Testis (tissue), 2 donors: ENCODE measurements at regions not wholly inside any gene's neighbourhood (a gene's known extent, or its start where the extent isn't known, plus 50 kb on each side); places are given as distances from the start of the nearest gene placed in this dataset.
A peak's percentile ranks its signal among the peaks of the same experiment; 100 is the strongest.

Experiments used
- DNase-seq: peaks from one replicate; pipeline ENCODE4 v3.0.0-alpha.2; 2019
- H3K27ac ChIP-seq, 2 donors: fragments of 200-600 bp; sonication (generic); one replicate each; pipeline ENCODE4 v1.5.1; 2019
- H3K27me3 ChIP-seq: fragments of 200-600 bp; sonication (generic); one replicate; pipeline ENCODE4 v1.5.1; 2019
- H3K36me3 ChIP-seq: fragments of 200-600 bp; sonication (generic); one replicate; pipeline ENCODE4 v1.5.1; 2017; ENCODE audit warnings: low read depth; ENCODE audit errors: missing control alignments
- H3K4me1 ChIP-seq: fragments of 200-600 bp; sonication (generic); one replicate; pipeline ENCODE4 v1.5.1; 2019
- H3K4me3 ChIP-seq, 2 donors: fragments of 200-600 bp; sonication (generic); one replicate each; pipeline ENCODE4 v1.5.1; 2017 to 2019
- H3K9me3 ChIP-seq: fragments of 200-600 bp; sonication (generic); one replicate; pipeline ENCODE4 v1.5.1; 2017
- CTCF ChIP-seq, 3 experiments: fragments of 450-650 bp in 2 of 3; fragments of 200-600 bp in 1 of 3; sonication (generic) in 1 of 3; IDR thresholded peaks; one replicate each; pipeline ENCODE4 v1.5.1; 2016 to 2019; ENCODE audit warnings: antibody characterized with exemption in 3 of 3, mild to moderate bottlenecking in 2 of 3, moderate library complexity in 1 of 3
- POLR2A ChIP-seq: fragments of 450-650 bp; IDR thresholded peaks from one replicate; pipeline ENCODE4 v1.6.1; 2017; ENCODE audit warnings: antibody characterized with exemption, mild to moderate bottlenecking, moderate library complexity
- WGBS, 2 donors: methylation state at CpG; one replicate each; pipeline ENCODE4 v1.1.5; 2018; 5-methylcytosine and 5-hydroxymethylcytosine counted together
- intact Hi-C: fragments of 100-400 bp; cut with DNase I; formaldehyde crosslinking; loops from one replicate; pipeline ENCODE4 v1.15.1; 2023; ENCODE audit warnings: low total_unique reads

DNA sequence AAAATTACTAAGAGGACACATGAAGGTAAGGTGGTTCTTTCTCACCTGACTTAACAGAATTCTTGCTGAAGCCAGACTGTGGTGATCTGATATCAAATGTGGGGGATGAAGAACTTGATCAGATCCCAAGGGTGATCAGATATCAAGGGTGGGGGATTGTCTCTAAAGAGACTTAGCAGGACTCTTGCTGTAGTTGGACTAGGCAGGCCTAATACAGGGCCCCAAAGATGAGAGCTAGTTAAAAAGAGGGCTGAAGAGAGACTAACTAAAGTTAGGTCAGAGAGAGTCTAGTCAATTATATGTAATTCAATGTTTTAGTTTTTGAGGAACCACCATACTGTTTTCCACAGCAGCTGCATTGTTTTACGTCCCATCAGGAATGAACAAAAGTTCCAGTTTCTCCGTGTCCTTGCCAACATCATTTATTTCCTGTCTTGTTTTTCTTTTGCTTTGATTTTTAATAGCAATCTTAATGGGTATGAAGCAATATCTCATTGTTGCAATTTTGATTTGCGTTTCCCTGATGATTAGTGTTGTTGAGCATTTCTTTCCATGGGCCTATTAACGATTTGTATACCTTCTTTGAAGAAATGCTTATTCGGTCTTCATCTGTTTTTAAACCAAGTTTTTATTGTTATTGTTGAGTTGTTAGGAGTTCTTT lies 77.6 kb upstream of the ALDH1A1 start:
- 45 to 61% methylated on average over 5 of the region's 5 CpGs for WGBS, 2 donors
- Histone ChIP-seq H3K27me3 (no peaks in the 10 kb centered on the region), H3K27ac (no peak overlapping the region), H3K9me3 (no peaks in the 10 kb centered on the region), H3K36me3 (no peaks in the 10 kb centered on the region), H3K4me3 (no peak overlapping the region), H3K4me1 (no peaks in the 10 kb centered on the region)
- DNase-seq = no peak
- intact Hi-C loops = no loop called here
- TF ChIP-seq CTCF (IDR thresholded peaks at IDR 0.05) = no peak
- no peak for TF ChIP-seq POLR2A

GRCh38 chr9:73029346-73029745 lies 76.5 kb upstream of the ALDH1A1 start:
- Histone ChIP-seq H3K4me3 (no peak overlapping the region), H3K36me3 (no peaks in the 10 kb centered on the region), H3K27ac (no peak overlapping the region), H3K27me3 (no peaks in the 10 kb centered on the region), H3K4me1 (no peaks in the 10 kb centered on the region), H3K9me3 (no peaks in the 10 kb centered on the region)
- no peak for DNase-seq
- intact Hi-C loops = loop anchor here (10.0 kb wide), 1 partner anchor 155 kb away; no protein-coding TSS in a partner anchor
- no peak for TF ChIP-seq CTCF (IDR thresholded peaks at IDR 0.05)
- TF ChIP-seq POLR2A = no peak

DNA sequence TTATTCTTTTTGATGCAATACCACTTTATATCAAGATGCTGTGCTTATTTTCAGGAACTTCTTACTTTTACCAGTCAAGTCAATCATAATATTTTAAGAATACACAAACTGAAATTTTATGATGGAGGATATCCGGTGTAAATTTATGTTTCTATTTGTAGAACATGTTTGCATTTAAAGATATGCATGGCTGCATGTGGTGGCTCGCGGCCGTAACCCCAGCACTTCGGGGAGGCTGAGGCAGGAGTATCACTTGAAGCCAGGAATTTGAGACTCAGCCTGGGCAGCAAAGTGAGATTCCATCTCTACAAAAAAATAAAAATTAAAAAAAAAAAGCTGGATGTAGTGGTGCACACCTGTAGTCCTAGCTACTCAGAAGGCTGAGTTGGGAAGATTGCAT lies 73.5 kb upstream of the ALDH1A1 start:
- 94 to 98% methylated on average over 5 of the region's 5 CpGs for WGBS, 2 donors
- Histone ChIP-seq H3K27ac (no peak overlapping the region), H3K36me3 (no peaks in the 10 kb centered on the region), H3K27me3 (no peaks in the 10 kb centered on the region), H3K4me1 (peaks cover 7% of the 10 kb centered on the region), H3K4me3 (no peak overlapping the region), H3K9me3 (no peaks in the 10 kb centered on the region)
- TF ChIP-seq POLR2A = no peak
- TF ChIP-seq CTCF (IDR thresholded peaks at IDR 0.05) = no peak
- intact Hi-C loops = loop anchor here (10.0 kb wide), 1 partner anchor 152 kb away; no protein-coding TSS in a partner anchor
- no peak for DNase-seq

GRCh38 chr9:73024601-73025034 lies 71.8 kb upstream of the ALDH1A1 start:
- Histone ChIP-seq H3K27ac (no peak overlapping the region), H3K9me3 (no peaks in the 10 kb centered on the region), H3K4me3 (no peak overlapping the region), H3K4me1 (peaks cover 7% of the 10 kb centered on the region), H3K27me3 (no peaks in the 10 kb centered on the region), H3K36me3 (no peaks in the 10 kb centered on the region)
- 91% methylated on average over 6 of the region's 6 CpGs for WGBS, 2 donors
- TF ChIP-seq POLR2A = no peak
- TF ChIP-seq CTCF (IDR thresholded peaks at IDR 0.05) = no peak
- DNase-seq = no peak
- intact Hi-C loops = loop anchor here (10.0 kb wide), 1 partner anchor 150 kb away; no protein-coding TSS in a partner anchor

GRCh38 chr9:73023025-73023541 lies 70.2 kb upstream of the ALDH1A1 start:
- 22 to 26% methylated on average over 7 of the region's 7 CpGs for WGBS, 2 donors
- no peak for TF ChIP-seq POLR2A
- TF ChIP-seq CTCF (IDR thresholded peaks at IDR 0.05) = peak; percentile 81 to 93 (median 83)

More at GRCh38 chr9:73023025-73023541, 70.2 kb upstream of the ALDH1A1 start:
- peaks cover 7% of the 10 kb centered on the region for H3K4me1 ChIP-seq
- no peaks in the 10 kb centered on the region for H3K27me3 ChIP-seq
- H3K9me3 ChIP-seq = no peaks in the 10 kb centered on the region
- H3K27ac ChIP-seq = peak overlapping the region in 1 of 2 donors; percentile 34
- H3K36me3 ChIP-seq = no peaks in the 10 kb centered on the region
- intact Hi-C loops = loop anchor here (10.0 kb wide), 1 partner anchor 148 kb away; no protein-coding TSS in a partner anchor
- H3K4me3 ChIP-seq = no peak overlapping the region
- peak; percentile 63 for DNase-seq
